H9 (cell line): ENCODE measurements at regions not wholly inside any gene's neighbourhood (a gene's known extent, or its start where the extent isn't known, plus 50 kb on each side); places are given as distances from the start of the nearest gene placed in this dataset.

Experiments used
- DNase-seq: peaks from one replicate; pipeline ENCODE4 v3.0.0-alpha.2; 2017
- H2AFZ ChIP-seq: one replicate; pipeline ENCODE4 v1.6.1; 2013; ENCODE audit warnings: mild to moderate bottlenecking, low read length, control low read depth, moderate library complexity
- H2AK5ac ChIP-seq: 2 replicates; pipeline ENCODE4 v1.6.1; 2013; ENCODE audit warnings: low read length, control low read depth, mixed read lengths; ENCODE audit not compliant: insufficient read length
- H2BK120ac ChIP-seq: one replicate; pipeline ENCODE4 v1.6.1; 2013; ENCODE audit warnings: low read depth, mild to moderate bottlenecking, low read length, control low read depth, inconsistent platforms; ENCODE audit not compliant: poor library complexity, severe bottlenecking
- H2BK12ac ChIP-seq: 2 replicates; pipeline ENCODE4 v1.6.1; 2013; ENCODE audit warnings: low read length, control low read depth, mixed read lengths, low read depth; ENCODE audit not compliant: insufficient read length
- H2BK15ac ChIP-seq: 2 replicates; pipeline ENCODE4 v1.6.1; 2013; ENCODE audit warnings: low read depth, low read length, control low read depth
- H2BK20ac ChIP-seq: one replicate; pipeline ENCODE4 v1.6.1; 2013; ENCODE audit warnings: low read depth, mild to moderate bottlenecking, low read length, control low read depth, inconsistent platforms; ENCODE audit not compliant: poor library complexity, severe bottlenecking
- H2BK5ac ChIP-seq: 2 replicates; pipeline ENCODE4 v1.6.1; 2013; ENCODE audit warnings: low read length, control low read depth, mixed read lengths; ENCODE audit not compliant: insufficient read length
- H3K14ac ChIP-seq: 2 replicates; pipeline ENCODE4 v1.6.1; 2013; ENCODE audit warnings: low read length, control low read depth; ENCODE audit not compliant: insufficient read depth
- H3K18ac ChIP-seq: 2 replicates; pipeline ENCODE4 v1.6.1; 2013; ENCODE audit warnings: low read depth, mild to moderate bottlenecking, mixed read lengths, low read length, control low read depth; ENCODE audit not compliant: insufficient read length
- H3K23ac ChIP-seq: 2 replicates; pipeline ENCODE4 v1.6.1; 2013; ENCODE audit warnings: low read length, control low read depth, mixed read lengths, low read depth; ENCODE audit not compliant: insufficient read length
- H3K23me2 ChIP-seq: 2 replicates; pipeline ENCODE4 v1.6.1; 2013; ENCODE audit warnings: low read depth, mild to moderate bottlenecking, mixed read lengths, low read length, control low read depth; ENCODE audit not compliant: insufficient read length, poor library complexity, severe bottlenecking
- H3K27ac ChIP-seq: 2 replicates; pipeline ENCODE4 v1.5.1; 2013; ENCODE audit warnings: low read length, control low read depth, mixed read lengths, low read depth; ENCODE audit not compliant: insufficient read length
- H3K27me3 ChIP-seq: 2 replicates; pipeline ENCODE4 v1.6.1; 2013; ENCODE audit warnings: low read length, control low read depth, inconsistent platforms; ENCODE audit not compliant: insufficient read depth
- H3K4ac ChIP-seq: 2 replicates; pipeline ENCODE4 v1.6.1; 2013; ENCODE audit warnings: low read depth, mild to moderate bottlenecking, control low read depth, inconsistent platforms, low read length, moderate library complexity
- H3K4me1 ChIP-seq: 2 replicates; pipeline ENCODE4 v1.6.1; 2013; ENCODE audit warnings: low read length, control low read depth, inconsistent platforms; ENCODE audit not compliant: insufficient read depth
- H3K4me2 ChIP-seq: 2 replicates; pipeline ENCODE4 v1.6.1; 2013; ENCODE audit warnings: low read length, control low read depth, mixed read lengths; ENCODE audit not compliant: insufficient read length, insufficient read depth
- H3K56ac ChIP-seq: 2 replicates; pipeline ENCODE4 v1.6.1; 2013; ENCODE audit warnings: low read depth, mild to moderate bottlenecking, mixed read lengths, low read length, control low read depth; ENCODE audit not compliant: insufficient read length
- H3K79me1 ChIP-seq: 2 replicates; pipeline ENCODE4 v1.6.1; 2013; ENCODE audit warnings: low read depth, mild to moderate bottlenecking, moderate library complexity, low read length, control low read depth, inconsistent platforms; ENCODE audit not compliant: insufficient read depth, poor library complexity, severe bottlenecking
- H3K79me2 ChIP-seq: 2 replicates; pipeline ENCODE4 v1.6.1; 2013; ENCODE audit warnings: low read length, control low read depth, inconsistent platforms; ENCODE audit not compliant: insufficient read depth
- H3K9ac ChIP-seq: 2 replicates; pipeline ENCODE4 v1.6.1; 2013; ENCODE audit warnings: low read length, control low read depth, mixed read lengths; ENCODE audit not compliant: insufficient read length; ENCODE audit errors: extremely low read depth
- H3K9me3 ChIP-seq: one replicate; pipeline ENCODE4 v1.6.1; 2013; ENCODE audit warnings: low read depth, low read length, inconsistent platforms; ENCODE audit not compliant: control insufficient read depth
- H3T11ph ChIP-seq: one replicate; pipeline ENCODE4 v1.6.1; 2013; ENCODE audit warnings: mild to moderate bottlenecking, low read length, control low read depth, inconsistent platforms
- H4K20me1 ChIP-seq: one replicate; pipeline ENCODE4 v1.6.1; 2013; ENCODE audit not compliant: control insufficient read depth, insufficient read length, insufficient read depth
- H4K5ac ChIP-seq: 2 replicates; pipeline ENCODE4 v1.6.1; 2013; ENCODE audit warnings: low read depth, mild to moderate bottlenecking, mixed read lengths, low read length, control low read depth; ENCODE audit not compliant: insufficient read length
- H4K8ac ChIP-seq: replicated peaks from 2 replicates; pipeline ENCODE4 v1.6.1; 2013; ENCODE audit warnings: low read length, control low read depth, mixed read lengths, low read depth; ENCODE audit not compliant: insufficient read length
- H4K91ac ChIP-seq: 2 replicates; pipeline ENCODE4 v1.6.1; 2013; ENCODE audit warnings: low read depth, mild to moderate bottlenecking, moderate library complexity, mixed read lengths, low read length, control low read depth; ENCODE audit not compliant: insufficient read length
- H3K27ac Mint-ChIP-seq, 3 experiments: 2 replicates in 2 of 3; 3 replicates in 1 of 3; pipeline ENCODE4 v1.8.0; 2020 to 2021; ENCODE audit warnings: mixed read lengths in 3 of 3, mild to moderate bottlenecking in 1 of 3, moderate library complexity in 1 of 3
- H3K27me3 Mint-ChIP-seq: 2 replicates; pipeline ENCODE4 v1.8.0; 2021; ENCODE audit warnings: low read depth, mild to moderate bottlenecking, moderate library complexity, mixed read lengths
- H3K36me3 Mint-ChIP-seq, 3 experiments: 2 replicates in 2 of 3; 3 replicates in 1 of 3; pipeline ENCODE4 v1.8.0; 2020 to 2021; ENCODE audit warnings: low read depth in 3 of 3, mixed read lengths in 3 of 3; ENCODE audit not compliant: insufficient read depth in 1 of 3
- H3K4me1 Mint-ChIP-seq, 2 experiments: 2 replicates each; pipeline ENCODE4 v1.8.0; 2020; ENCODE audit warnings: mixed read lengths in 2 of 2
- H3K4me3 Mint-ChIP-seq, 2 experiments: 2 replicates in 1 of 2; 3 replicates in 1 of 2; pipeline ENCODE4 v1.8.0; 2020 to 2021; ENCODE audit warnings: mild to moderate bottlenecking in 2 of 2, mixed read lengths in 2 of 2, moderate library complexity in 1 of 2
- H3K9me3 Mint-ChIP-seq, 2 experiments: 2 replicates in 1 of 2; 3 replicates in 1 of 2; pipeline ENCODE4 v1.8.0; 2020; ENCODE audit warnings: mild to moderate bottlenecking in 2 of 2, mixed read lengths in 2 of 2, moderate library complexity in 1 of 2
- CTCF ChIP-seq: fragments of 200-600 bp; sonication (generic); conservative IDR thresholded peaks from 3 replicates; pipeline ENCODE4 v1.8.0; 2021; ENCODE audit warnings: antibody characterized with exemption, mild to moderate bottlenecking
- WGBS: extraction: QIAGEN DNeasy Blood & Tissue Kit; methylation state at CpG from one replicate; pipeline ENCODE4 v1.1.7; 2013; ENCODE audit warnings: missing lambda C conversion rate, low lambda C conversion rate, mixed read lengths; ENCODE audit not compliant: insufficient read length; ENCODE audit errors: extremely low coverage; 5-methylcytosine and 5-hydroxymethylcytosine counted together

- peaks cover 0 to 33% (median 7%) of the 10 kb centered on the region in 3 experiments; a peak in 6 of 7 replicates for H3K36me3 Mint-ChIP-seq
- Histone ChIP-seq H3K4me1 (no peaks in the 10 kb centered on the region), H2BK15ac (no peak overlapping the region), H2BK120ac (no peak overlapping the region), H2AK5ac (no peak overlapping the region), H4K8ac (no peak overlapping the region), H3K4me2 (no peak overlapping the region), H3K27me3 (no peaks in the 10 kb centered on the region), H3K18ac (no peak overlapping the region), H3K9me3 (no peaks in the 10 kb centered on the region), H2BK20ac (no peak overlapping the region), H3K27ac (no peak overlapping the region), H3T11ph (no peak overlapping the region), H4K91ac (no peak overlapping the region), H2AFZ (no peak overlapping the region), H4K5ac (no peak overlapping the region), H2BK12ac (no peak overlapping the region), H3K56ac (no peak overlapping the region), H3K9ac (no peak overlapping the region), H3K23ac (no peak overlapping the region), H3K79me1 (no peaks in the 10 kb centered on the region), H4K20me1 (no peaks in the 10 kb centered on the region), H3K79me2 (no peaks in the 10 kb centered on the region), H3K14ac (no peak overlapping the region), H3K23me2 (no peaks in the 10 kb centered on the region), H3K4ac (no peak overlapping the region), H2BK5ac (no peak overlapping the region)
- no peak overlapping the region for H3K27ac Mint-ChIP-seq
- no peak for TF ChIP-seq CTCF
- DNase-seq = no peak
- H3K27me3 Mint-ChIP-seq = no peaks in the 10 kb centered on the region; the same call in 1 of the 2 replicates
- H3K4me3 Mint-ChIP-seq = no peak overlapping the region
- WGBS = no CpG with 5 or more reads among the region's 3 CpGs
- H3K4me1 Mint-ChIP-seq = no peaks in the 10 kb centered on the region
- peaks cover 34 to 41% of the 10 kb centered on the region in 2 experiments for H3K9me3 Mint-ChIP-seq
Measured at GRCh38 chr4:38297061-38297460, 336.9 kb downstream of the PTTG2 start.
